GM21723 (cell line): ENCODE measurements at regions not wholly inside any gene's neighbourhood (a gene's known extent, or its start where the extent isn't known, plus 50 kb on each side); places are given as distances from the start of the nearest gene placed in this dataset.
"Not testable (repeated sequence)": the region's sequence is repeated elsewhere in the genome, so short reads cannot be mapped to it uniquely, and the experiment has no call there.

Source experiments
- ATAC-seq: cut with Tn5 transposase; IDR thresholded peaks from one replicate; pipeline ENCODE4 v1.9.1; 2021; ENCODE audit warnings: mild to moderate bottlenecking, moderate library complexity; ENCODE audit not compliant: unreplicated experiment

GRCh38 chr5:145395151-145395550 is 440.0 kb downstream of the PRELID2 start:
- not testable (repeated sequence) for ATAC-seq

GRCh38 chr5:145393426-145393825 is 441.7 kb downstream of the PRELID2 start:
- no peak for ATAC-seq

GRCh38 chr5:145389047-145389446 is 446.1 kb downstream of the PRELID2 start:
- ATAC-seq = no peak

- ATAC-seq = no peak
These were observed 449.9 kb downstream of the PRELID2 start for GRCh38 chr5:145385276-145385675.

GRCh38 chr5:145378226-145378625 is 456.9 kb downstream of the PRELID2 start:
- ATAC-seq = no peak

GRCh38 chr5:145375521-145375920 is 459.6 kb downstream of the PRELID2 start:
- ATAC-seq = no peak

- ATAC-seq = no peak
These were observed 469.7 kb downstream of the PRELID2 start for GRCh38 chr5:145365464-145365863.

GRCh38 chr5:145362266-145362665 is 472.9 kb downstream of the PRELID2 start:
- no peak for ATAC-seq

- no peak for ATAC-seq
These were observed 474.2 kb downstream of the PRELID2 start for GRCh38 chr5:145360936-145361335.

- ATAC-seq = no peak
These were observed 484.6 kb downstream of the PRELID2 start for GRCh38 chr5:145350513-145350912.

GRCh38 chr5:145347026-145347616 is 488.0 kb downstream of the PRELID2 start:
- peak; percentile 61 for ATAC-seq

- ATAC-seq = no peak
These were observed 489.4 kb downstream of the PRELID2 start for GRCh38 chr5:145345511-145346287.

GRCh38 chr5:145341842-145342241 is 493.3 kb downstream of the PRELID2 start:
- no peak for ATAC-seq

GRCh38 chr5:145340099-145340498 is 495.0 kb downstream of the PRELID2 start:
- no peak for ATAC-seq

- ATAC-seq = no peak
These were observed 510.2 kb downstream of the PRELID2 start for GRCh38 chr5:145324767-145325479.

GRCh38 chr5:145324101-145324500 is 511.0 kb downstream of the PRELID2 start:
- no peak for ATAC-seq

GRCh38 chr5:145316282-145316681 is 518.9 kb downstream of the PRELID2 start:
- ATAC-seq = no peak

- no peak for ATAC-seq
These were observed 527.2 kb downstream of the PRELID2 start for GRCh38 chr5:145307866-145308382.

- ATAC-seq = no peak
These were observed 539.8 kb downstream of the PRELID2 start for GRCh38 chr5:145295236-145295835.

- ATAC-seq = no peak
These were observed 540.8 kb downstream of the PRELID2 start for GRCh38 chr5:145294331-145294730.

GRCh38 chr5:145293716-145294115 is 541.4 kb downstream of the PRELID2 start:
- ATAC-seq = no peak
